LNCaP clone FGC (cell line): ENCODE measurements at regions not wholly inside any gene's neighbourhood (a gene's known extent, or its start where the extent isn't known, plus 50 kb on each side); places are given as distances from the start of the nearest gene placed in this dataset.

Experiments used
- DNase-seq: peaks from one replicate; pipeline ENCODE4 v3.0.0-alpha.2; 2011; ENCODE audit warnings: low read depth
- H3K4me3 ChIP-seq: 2 replicates; pipeline ENCODE4 v1.5.1; 2011; ENCODE audit warnings: mild to moderate bottlenecking, low read depth, low read length, control low read depth
- TF ChIP-seq, protein P1 (sequence below): IDR thresholded peaks from 2 replicates; pipeline ENCODE4 v1.5.1; 2012; ENCODE audit warnings: mild to moderate bottlenecking; ENCODE audit not compliant: control insufficient read depth, insufficient read depth; ENCODE audit errors: extremely low read depth

DNA sequence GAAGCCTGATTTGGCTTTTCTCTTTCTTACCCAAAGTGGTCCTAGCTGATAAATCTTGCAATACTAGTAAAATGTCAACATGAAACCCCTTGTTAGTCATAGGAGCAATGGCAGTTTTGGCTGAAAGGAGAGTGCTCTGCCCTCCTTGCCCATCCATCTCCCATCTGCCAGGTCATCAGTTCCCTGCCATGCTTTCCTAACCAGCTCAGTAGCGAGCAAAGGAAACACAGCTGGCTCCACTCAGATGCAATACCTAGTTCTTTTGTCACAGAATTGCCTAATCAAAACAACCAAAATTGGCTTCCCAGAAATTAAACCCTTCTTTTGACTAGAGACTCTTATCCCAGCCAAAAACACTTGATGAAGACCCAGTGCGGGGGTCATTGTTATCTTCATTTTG lies 733.0 kb downstream of the CCSER2 start:
- H3K4me3 ChIP-seq: no peak overlapping the region
- DNase-seq: no peak
- TF ChIP-seq, protein P1, sequence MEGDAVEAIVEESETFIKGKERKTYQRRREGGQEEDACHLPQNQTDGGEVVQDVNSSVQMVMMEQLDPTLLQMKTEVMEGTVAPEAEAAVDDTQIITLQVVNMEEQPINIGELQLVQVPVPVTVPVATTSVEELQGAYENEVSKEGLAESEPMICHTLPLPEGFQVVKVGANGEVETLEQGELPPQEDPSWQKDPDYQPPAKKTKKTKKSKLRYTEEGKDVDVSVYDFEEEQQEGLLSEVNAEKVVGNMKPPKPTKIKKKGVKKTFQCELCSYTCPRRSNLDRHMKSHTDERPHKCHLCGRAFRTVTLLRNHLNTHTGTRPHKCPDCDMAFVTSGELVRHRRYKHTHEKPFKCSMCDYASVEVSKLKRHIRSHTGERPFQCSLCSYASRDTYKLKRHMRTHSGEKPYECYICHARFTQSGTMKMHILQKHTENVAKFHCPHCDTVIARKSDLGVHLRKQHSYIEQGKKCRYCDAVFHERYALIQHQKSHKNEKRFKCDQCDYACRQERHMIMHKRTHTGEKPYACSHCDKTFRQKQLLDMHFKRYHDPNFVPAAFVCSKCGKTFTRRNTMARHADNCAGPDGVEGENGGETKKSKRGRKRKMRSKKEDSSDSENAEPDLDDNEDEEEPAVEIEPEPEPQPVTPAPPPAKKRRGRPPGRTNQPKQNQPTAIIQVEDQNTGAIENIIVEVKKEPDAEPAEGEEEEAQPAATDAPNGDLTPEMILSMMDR: no peak

DNA sequence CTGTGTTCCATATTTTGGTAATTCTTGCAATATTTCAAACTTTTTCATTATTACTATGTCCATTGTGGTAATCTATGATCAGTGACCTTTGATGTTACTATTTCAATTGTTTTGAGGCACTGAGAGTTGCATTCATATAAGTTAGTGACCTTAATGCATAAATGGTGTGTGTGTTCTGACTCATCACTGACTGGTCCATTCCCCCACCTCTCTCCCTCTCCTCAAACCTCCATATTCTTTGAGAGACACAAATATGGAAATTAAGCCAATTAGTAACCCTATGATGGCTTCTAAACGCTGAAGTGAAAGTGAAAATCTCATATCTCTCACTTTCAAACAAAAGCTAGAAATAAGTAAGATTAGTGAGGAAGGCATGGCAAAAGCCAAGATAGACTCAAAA lies 739.6 kb downstream of the CCSER2 start:
- no peak for DNase-seq
- no peak overlapping the region for H3K4me3 ChIP-seq
- TF ChIP-seq, protein P1: no peak

- H3K4me3 ChIP-seq: no peak overlapping the region
- no peak for DNase-seq
- TF ChIP-seq, protein P1: peak; percentile 24; the same call in 1 of the 2 replicates
Observed at GRCh38 chr10:85080934-85081333, 752.5 kb downstream of the CCSER2 start.

- DNase-seq: no peak
- TF ChIP-seq, protein P1: no peak
- H3K4me3 ChIP-seq: no peak overlapping the region
Observed at GRCh38 chr10:85098835-85099521, 770.6 kb downstream of the CCSER2 start.

DNA sequence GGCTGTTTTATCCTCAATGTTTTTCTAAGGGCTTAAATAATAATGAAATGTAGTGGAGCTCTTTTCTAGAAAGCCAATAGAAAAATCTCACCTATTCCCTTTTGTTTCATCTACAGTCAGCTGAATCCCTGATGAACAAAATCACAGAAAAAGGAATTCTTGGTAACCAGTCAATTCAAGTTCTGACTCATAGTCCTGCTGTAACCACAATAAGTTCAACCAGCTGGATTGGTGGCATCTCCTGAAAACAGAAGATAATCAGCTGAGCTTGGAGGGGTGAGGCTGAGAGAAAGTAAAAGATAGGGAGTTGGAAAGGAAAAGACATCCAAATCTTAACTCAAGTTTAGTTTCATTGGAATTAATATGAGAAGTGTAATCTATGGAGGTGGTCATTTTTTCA lies 772.1 kb downstream of the CCSER2 start:
- TF ChIP-seq, protein P1: no peak
- no peak for DNase-seq
- H3K4me3 ChIP-seq: no peak overlapping the region

GRCh38 chr10:85105614-85106255 lies 777.3 kb downstream of the CCSER2 start:
- peak; percentile 1 for DNase-seq
- TF ChIP-seq, protein P1: peak; percentile 26; the same call in 1 of the 2 replicates
- H3K4me3 ChIP-seq: no peak overlapping the region

- TF ChIP-seq, protein P1: no peak
- H3K4me3 ChIP-seq: no peak overlapping the region
- DNase-seq: peak; percentile 8
Observed at GRCh38 chr10:85111271-85111670, 782.9 kb downstream of the CCSER2 start.
